ENCODE measurements at regions not wholly inside any gene's neighbourhood (a gene's known extent, or its start where the extent isn't known, plus 50 kb on each side); places are given as distances from the start of the nearest gene placed in this dataset.

GRCh38 chr11:34794696-34795095, 121.5 kb downstream of the APIP start:
- no peak overlapping the region for H3K27ac ChIP-seq (ENCODE audit: low read depth in 1 of 2, low read length in 2 of 2)
- POLR2A ChIA-PET = no interaction called here
- Mint-ChIP-seq H3K27ac (no peak overlapping the region), H3K9me3 (peaks cover 3% of the 10 kb centered on the region), H3K4me3 (no peak overlapping the region), H3K36me3 (ENCODE audit: low read depth) (no peaks in the 10 kb centered on the region), H3K4me1 (ENCODE audit: low read depth) (no peaks in the 10 kb centered on the region), H3K27me3 (peaks cover 18% of the 10 kb centered on the region)
- H3K4me3 ChIP-seq (ENCODE audit: low read length) = no peak overlapping the region
- no peak for DNase-seq
- no peaks in the 10 kb centered on the region for H3K4me1 ChIP-seq (ENCODE audit: insufficient read depth, low read length)
- no peak for TF ChIP-seq CTCF (IDR thresholded peaks at IDR 0.05)
- ATAC-seq (ENCODE audit: poor library complexity) = no peak
- H3K36me3 ChIP-seq (ENCODE audit: insufficient read depth, low read length) = no peaks in the 10 kb centered on the region
- intact Hi-C loops (cut with DNase I, micrococcal nuclease) = no loop called here
- peaks cover 0 to 8% of the 10 kb centered on the region in 2 experiments for H3K27me3 ChIP-seq (ENCODE audit: control insufficient read depth in 1 of 2, insufficient read depth in 2 of 2, low read length in 2 of 2)
- H3K9me3 ChIP-seq (ENCODE audit: control insufficient read depth in 1 of 2, insufficient read depth in 1 of 2, low read length in 2 of 2) = no peaks in the 10 kb centered on the region
- CTCF ChIA-PET = no interaction called here

DNA sequence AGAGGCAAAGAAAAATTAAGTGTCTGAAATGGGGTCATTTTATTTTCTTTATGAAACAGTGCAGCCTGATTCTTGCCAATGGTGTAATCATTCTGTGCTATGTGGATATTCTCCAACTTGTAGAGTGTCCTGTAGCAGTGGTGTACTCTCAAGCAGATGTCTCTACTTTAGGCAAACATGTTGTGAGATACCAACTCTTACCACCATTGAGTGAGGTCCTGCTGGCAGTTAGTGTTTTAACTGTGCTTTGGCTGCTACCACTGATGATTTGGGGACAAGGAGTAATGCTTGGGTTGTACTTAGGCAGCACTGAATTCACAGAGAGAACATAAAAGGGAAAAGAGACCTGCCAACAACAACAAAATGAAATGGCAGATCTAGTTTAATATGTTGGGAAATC, 122.5 kb downstream of the APIP start:
- intact Hi-C loops (cut with DNase I, micrococcal nuclease) = no loop called here
- Histone ChIP-seq H3K27me3 (ENCODE audit: control insufficient read depth in 1 of 2, insufficient read depth in 2 of 2, low read length in 2 of 2) (peaks cover 0 to 8% of the 10 kb centered on the region in 2 experiments), H3K4me3 (ENCODE audit: low read length) (no peak overlapping the region), H3K36me3 (ENCODE audit: insufficient read depth, low read length) (no peaks in the 10 kb centered on the region), H3K4me1 (ENCODE audit: insufficient read depth, low read length) (no peaks in the 10 kb centered on the region), H3K9me3 (ENCODE audit: control insufficient read depth in 1 of 2, insufficient read depth in 1 of 2, low read length in 2 of 2) (no peaks in the 10 kb centered on the region), H3K27ac (ENCODE audit: low read depth in 1 of 2, low read length in 2 of 2) (no peak overlapping the region)
- ChIA-PET POLR2A (no interaction called here), CTCF (no interaction called here)
- no peaks in the 10 kb centered on the region for H3K4me1 Mint-ChIP-seq (ENCODE audit: low read depth)
- no peaks in the 10 kb centered on the region for H3K36me3 Mint-ChIP-seq (ENCODE audit: low read depth)
- H3K9me3 Mint-ChIP-seq = peaks cover 4% of the 10 kb centered on the region
- H3K27ac Mint-ChIP-seq = no peak overlapping the region
- H3K4me3 Mint-ChIP-seq = no peak overlapping the region
- no peak for DNase-seq
- peaks cover 18% of the 10 kb centered on the region for H3K27me3 Mint-ChIP-seq
- ATAC-seq (ENCODE audit: poor library complexity) = no peak
- TF ChIP-seq CTCF (IDR thresholded peaks at IDR 0.05) = no peak

- no peak for TF ChIP-seq CTCF (IDR thresholded peaks at IDR 0.05)
- Mint-ChIP-seq H3K27ac (no peak overlapping the region), H3K36me3 (ENCODE audit: low read depth) (no peaks in the 10 kb centered on the region), H3K4me3 (no peak overlapping the region), H3K9me3 (peaks cover 4% of the 10 kb centered on the region), H3K4me1 (ENCODE audit: low read depth) (no peaks in the 10 kb centered on the region), H3K27me3 (peaks cover 18% of the 10 kb centered on the region)
- POLR2A ChIA-PET = no interaction called here
- no peak overlapping the region for H3K27ac ChIP-seq (ENCODE audit: low read depth in 1 of 2, low read length in 2 of 2)
- DNase-seq (no peak), ATAC-seq (ENCODE audit: poor library complexity) (no peak)
- intact Hi-C loops (cut with DNase I, micrococcal nuclease) = no loop called here
- H3K27me3 ChIP-seq (ENCODE audit: control insufficient read depth in 1 of 2, insufficient read depth in 2 of 2, low read length in 2 of 2) = peaks cover 0 to 8% of the 10 kb centered on the region in 2 experiments
- H3K9me3 ChIP-seq (ENCODE audit: control insufficient read depth in 1 of 2, insufficient read depth in 1 of 2, low read length in 2 of 2) = no peaks in the 10 kb centered on the region
- H3K4me3 ChIP-seq (ENCODE audit: low read length) = no peak overlapping the region
- CTCF ChIA-PET = no interaction called here
- no peaks in the 10 kb centered on the region for H3K36me3 ChIP-seq (ENCODE audit: insufficient read depth, low read length)
- no peaks in the 10 kb centered on the region for H3K4me1 ChIP-seq (ENCODE audit: insufficient read depth, low read length)
Observed at GRCh38 chr11:34792814-34793258, 123.3 kb downstream of the APIP start.

Data from CD4-positive, alpha-beta T cell (primary cell).